Fibroblast of the aortic adventitia (primary cell): ENCODE measurements at regions not wholly inside any gene's neighbourhood (a gene's known extent, or its start where the extent isn't known, plus 50 kb on each side); places are given as distances from the start of the nearest gene placed in this dataset.

Experiments
- DNase-seq: peaks from one replicate; pipeline ENCODE4 v3.0.0-alpha.2; 2010; ENCODE audit warnings: low read depth
- H3K4me3 ChIP-seq: 2 replicates; pipeline ENCODE4 v1.5.1; 2011; ENCODE audit warnings: low read depth, mild to moderate bottlenecking, control low read depth, low read length, moderate library complexity
- TF ChIP-seq, protein P1 (sequence below): IDR thresholded peaks from 2 replicates; pipeline ENCODE4 v1.5.1; 2011; ENCODE audit warnings: mild to moderate bottlenecking, low read length, control low read depth, inconsistent platforms; ENCODE audit not compliant: insufficient read depth

DNA sequence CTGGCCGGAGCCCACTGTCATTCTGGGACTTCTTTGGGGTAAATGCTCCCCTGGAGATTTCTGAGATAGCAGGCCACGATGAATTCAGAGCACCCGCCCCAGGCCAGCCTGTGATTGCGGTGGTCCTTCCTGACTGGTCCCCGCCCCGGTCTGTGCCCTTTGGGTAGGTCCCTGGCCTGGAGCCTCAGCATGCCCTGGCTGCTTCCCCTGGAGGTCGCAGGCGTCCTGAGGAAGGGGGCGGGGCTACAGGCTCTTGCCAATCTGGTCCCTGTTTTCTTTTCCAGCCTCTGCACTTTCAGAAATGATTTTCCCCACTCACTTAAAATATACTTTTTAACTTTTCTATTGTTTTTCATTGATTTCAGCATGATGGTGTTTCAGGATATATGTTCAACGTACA, 250.2 kb upstream of the ATP10A start:
- TF ChIP-seq, protein P1, sequence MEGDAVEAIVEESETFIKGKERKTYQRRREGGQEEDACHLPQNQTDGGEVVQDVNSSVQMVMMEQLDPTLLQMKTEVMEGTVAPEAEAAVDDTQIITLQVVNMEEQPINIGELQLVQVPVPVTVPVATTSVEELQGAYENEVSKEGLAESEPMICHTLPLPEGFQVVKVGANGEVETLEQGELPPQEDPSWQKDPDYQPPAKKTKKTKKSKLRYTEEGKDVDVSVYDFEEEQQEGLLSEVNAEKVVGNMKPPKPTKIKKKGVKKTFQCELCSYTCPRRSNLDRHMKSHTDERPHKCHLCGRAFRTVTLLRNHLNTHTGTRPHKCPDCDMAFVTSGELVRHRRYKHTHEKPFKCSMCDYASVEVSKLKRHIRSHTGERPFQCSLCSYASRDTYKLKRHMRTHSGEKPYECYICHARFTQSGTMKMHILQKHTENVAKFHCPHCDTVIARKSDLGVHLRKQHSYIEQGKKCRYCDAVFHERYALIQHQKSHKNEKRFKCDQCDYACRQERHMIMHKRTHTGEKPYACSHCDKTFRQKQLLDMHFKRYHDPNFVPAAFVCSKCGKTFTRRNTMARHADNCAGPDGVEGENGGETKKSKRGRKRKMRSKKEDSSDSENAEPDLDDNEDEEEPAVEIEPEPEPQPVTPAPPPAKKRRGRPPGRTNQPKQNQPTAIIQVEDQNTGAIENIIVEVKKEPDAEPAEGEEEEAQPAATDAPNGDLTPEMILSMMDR, result no peak
- H3K4me3 ChIP-seq, result no peak overlapping the region
- no peak for DNase-seq

DNA sequence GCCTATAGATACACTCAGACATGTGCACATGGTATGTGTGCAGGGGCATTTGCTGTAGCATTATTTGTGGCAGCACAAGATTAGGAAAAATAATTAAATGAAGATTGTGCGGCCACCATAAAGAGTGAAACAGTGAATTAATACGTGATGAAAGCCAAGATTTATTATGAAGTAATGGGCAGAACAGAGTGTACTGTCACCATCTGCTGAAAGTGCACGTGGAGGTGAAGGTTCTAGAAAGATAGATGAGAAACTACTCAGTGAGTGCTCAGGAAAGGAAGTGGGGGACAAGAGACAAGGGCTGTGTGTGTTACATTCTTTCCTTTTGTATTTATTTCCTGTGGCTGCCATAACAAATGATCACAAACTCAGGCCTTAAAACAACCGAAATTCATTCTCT, 246.1 kb upstream of the ATP10A start:
- no peak overlapping the region for H3K4me3 ChIP-seq
- no peak for DNase-seq
- TF ChIP-seq, protein P1, result no peak

DNA sequence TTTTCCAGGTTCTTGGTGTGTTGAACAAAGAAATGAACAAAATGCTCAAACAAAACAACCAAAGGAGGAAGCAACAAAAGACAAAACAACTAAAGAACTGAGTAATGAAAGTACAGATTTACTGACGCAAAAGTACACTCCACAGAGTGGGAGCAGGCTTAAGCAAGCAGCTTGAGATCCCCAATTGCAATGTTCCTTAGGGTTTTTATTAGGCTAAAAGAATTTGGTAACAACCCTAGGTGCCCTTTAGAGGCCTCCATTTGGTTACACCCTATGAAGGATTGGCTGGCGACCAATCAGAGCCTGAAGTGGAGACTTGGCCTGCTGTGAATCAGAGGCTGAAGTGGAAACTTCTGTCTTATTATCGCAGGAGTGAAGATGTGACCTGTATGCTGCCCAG, 243.4 kb upstream of the ATP10A start:
- TF ChIP-seq, protein P1, result no peak
- no peak for DNase-seq
- H3K4me3 ChIP-seq, result no peak overlapping the region

DNA sequence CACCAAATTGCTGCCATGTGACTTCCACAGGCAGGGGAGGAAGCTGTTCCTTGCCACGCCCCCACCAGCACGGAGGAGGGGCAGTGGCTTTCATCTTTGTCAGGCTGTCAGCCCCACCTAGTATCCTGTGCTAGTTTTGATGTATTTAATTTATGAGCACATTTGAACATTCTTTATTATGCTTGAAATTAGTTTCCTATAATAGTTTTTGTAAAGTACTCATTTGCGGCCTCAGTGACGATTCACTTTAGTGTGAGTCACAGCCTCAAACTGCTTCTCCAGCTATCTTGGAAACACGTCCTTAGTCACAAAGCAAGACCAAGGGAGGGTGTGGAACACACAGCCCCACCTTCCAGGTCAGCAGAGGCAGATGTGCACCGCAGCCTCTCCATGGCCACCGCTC, 239.9 kb upstream of the ATP10A start:
- no peak overlapping the region for H3K4me3 ChIP-seq
- no peak for DNase-seq
- TF ChIP-seq, protein P1, result no peak

DNA sequence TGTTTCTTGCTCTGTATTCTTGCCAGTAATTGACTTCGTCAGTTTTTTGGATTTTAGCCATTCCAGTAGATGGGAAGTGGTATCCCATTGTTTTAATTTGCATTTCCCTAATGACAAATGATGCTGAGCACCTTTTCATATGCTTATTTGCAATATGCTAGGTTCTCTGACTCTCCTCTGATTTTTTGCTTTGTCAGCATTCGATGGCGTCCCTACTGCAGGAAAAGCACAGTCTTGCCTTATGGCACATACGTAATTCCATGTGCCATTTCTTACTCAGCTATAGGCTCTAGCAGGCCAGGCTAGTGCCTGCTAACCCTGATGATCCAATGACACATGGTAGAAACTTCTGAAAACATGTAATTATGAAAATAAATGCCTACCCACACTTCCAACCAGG, 239.2 kb upstream of the ATP10A start:
- no peak for DNase-seq

DNA sequence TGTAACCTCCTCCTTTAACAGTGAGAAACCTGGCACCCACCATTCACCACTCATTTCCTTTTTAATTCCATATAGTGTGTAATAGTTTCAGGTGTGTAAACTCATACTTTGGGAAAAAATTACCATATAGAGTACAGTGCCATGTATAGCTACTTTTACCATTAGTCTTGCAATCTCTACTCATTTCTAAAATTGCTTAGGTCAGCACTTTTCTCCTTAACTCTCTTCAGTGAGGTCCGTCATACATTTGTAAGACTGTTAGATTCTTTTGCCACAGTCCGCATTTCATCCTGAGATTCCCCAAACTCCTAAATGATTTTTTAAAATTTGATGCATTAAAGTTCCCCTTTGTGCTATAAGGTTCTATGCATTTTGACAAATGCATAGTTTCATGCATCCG, 238.3 kb upstream of the ATP10A start:
- TF ChIP-seq, protein P1, result no peak
- DNase-seq, result no peak
- H3K4me3 ChIP-seq, result no peak overlapping the region

More for the DNA sequence above, 239.2 kb upstream of the ATP10A start:
- TF ChIP-seq, protein P1, result no peak
- H3K4me3 ChIP-seq, result no peak overlapping the region

DNA sequence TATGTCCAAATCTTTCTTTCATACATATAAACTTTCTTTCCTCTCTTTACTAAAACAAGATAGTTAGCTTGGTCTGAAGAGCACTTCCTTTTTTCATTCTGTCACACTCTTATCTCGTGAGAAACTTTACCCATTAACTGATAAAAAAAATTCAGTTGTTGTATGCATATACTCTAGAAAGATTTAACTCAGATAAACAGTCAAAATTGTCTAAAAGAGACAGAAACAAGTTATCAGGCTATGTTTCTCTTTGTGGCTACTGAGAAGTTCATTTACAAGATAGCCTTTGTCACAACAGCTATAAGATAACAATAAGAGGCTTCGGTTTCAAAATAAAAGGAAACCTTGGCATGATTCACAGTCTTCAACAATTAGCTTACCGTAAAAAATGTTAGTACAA, 235.7 kb upstream of the ATP10A start:
- TF ChIP-seq, protein P1, result no peak
- DNase-seq, result no peak
- H3K4me3 ChIP-seq, result no peak overlapping the region
